Kidney (tissue), 13 donors: ENCODE measurements at regions not wholly inside any gene's neighbourhood (a gene's known extent, or its start where the extent isn't known, plus 50 kb on each side); places are given as distances from the start of the nearest gene placed in this dataset.
A peak's percentile ranks its signal among the peaks of the same experiment; 100 is the strongest.

Experiments
- DNase-seq, 5 donors: peaks; one replicate each; pipeline ENCODE4 v3.0.0-alpha.2; 2013 to 2020
- FAIRE-seq: peaks from 2 replicates; lab custom pipeline; 2012; peaks lifted over from hg19 to GRCh38; lab: Jason Lieb, UNC
- H3K27ac ChIP-seq, 2 donors: one replicate each; pipeline ENCODE4 v1.7.0; 2013; ENCODE audit warnings: low read depth in 2 of 2, low read length in 2 of 2, inconsistent platforms in 1 of 2
- H3K27me3 ChIP-seq: one replicate; pipeline ENCODE4 v1.7.1; 2013; ENCODE audit warnings: low read length, inconsistent platforms; ENCODE audit not compliant: control insufficient read depth, insufficient read depth
- H3K36me3 ChIP-seq, 3 donors: one replicate each; pipeline versions ENCODE4 v1.7.0 to v1.7.1; 2013; ENCODE audit warnings: low read length in 3 of 3, control low read depth in 1 of 3, inconsistent platforms in 1 of 3; ENCODE audit not compliant: insufficient read depth in 3 of 3, control insufficient read depth in 2 of 3
- H3K4me1 ChIP-seq, 3 donors: one replicate each; pipeline versions ENCODE4 v1.7.0 to v1.7.1; 2013; ENCODE audit warnings: low read length in 3 of 3, inconsistent platforms in 1 of 3, low read depth in 1 of 3; ENCODE audit not compliant: control insufficient read depth in 2 of 3, insufficient read depth in 2 of 3
- H3K4me3 ChIP-seq, 3 donors: one replicate each; pipeline versions ENCODE4 v1.7.0 to v1.8.1; 2013; ENCODE audit warnings: low read length in 3 of 3, control low read depth in 1 of 3, inconsistent platforms in 1 of 3
- H3K9ac ChIP-seq, 3 donors: one replicate each; pipeline versions ENCODE4 v1.7.0 to v1.7.1; 2013; ENCODE audit warnings: low read length in 3 of 3, control low read depth in 1 of 3, inconsistent platforms in 1 of 3
- H3K9me3 ChIP-seq, 3 donors: one replicate each; pipeline versions ENCODE4 v1.7.0 to v1.7.1; 2013; ENCODE audit warnings: low read length in 3 of 3, control low read depth in 1 of 3, inconsistent platforms in 1 of 3; ENCODE audit not compliant: control insufficient read depth in 2 of 3, insufficient read depth in 1 of 3
- CTCF ChIP-seq: IDR thresholded peaks from 3 replicates; pipeline ENCODE4 v1.5.1; 2012; ENCODE audit warnings: mild to moderate bottlenecking, moderate library complexity, borderline replicate concordance; ENCODE audit not compliant: insufficient read depth; ENCODE audit errors: extremely low read depth
- intact Hi-C: fragments of 100-400 bp; cut with DNase I; formaldehyde crosslinking; loops from one replicate; pipeline ENCODE4 v1.11.1; 2022
- donor health status: control.
- donor health status: control.
- donor health status: control.
- donor health status: control.
- donor health status: control.
- donor health status: DM: yes; HTN: yes; CAD: no.
- donor health status: Normal renal cell carcinoma (clear cell type).

GRCh38 chr15:35145336-35145735 lies 60.2 kb upstream of the NANOGP8 start:
- DNase-seq (no peak), FAIRE-seq (no peak)
- no peaks in the 10 kb centered on the region for H3K4me1 ChIP-seq
- no peaks in the 10 kb centered on the region for H3K27me3 ChIP-seq
- TF ChIP-seq CTCF = no peak
- no peak overlapping the region for H3K9ac ChIP-seq
- no peak overlapping the region for H3K27ac ChIP-seq
- H3K4me3 ChIP-seq = no peak overlapping the region
- H3K36me3 ChIP-seq = no peaks in the 10 kb centered on the region
- no peaks in the 10 kb centered on the region for H3K9me3 ChIP-seq
- intact Hi-C loops = no loop called here

GRCh38 chr15:35142578-35142977 lies 57.5 kb upstream of the NANOGP8 start:
- no peak for TF ChIP-seq CTCF
- no peak overlapping the region for H3K9ac ChIP-seq
- intact Hi-C loops = no loop called here
- H3K27ac ChIP-seq = no peak overlapping the region
- no peaks in the 10 kb centered on the region for H3K27me3 ChIP-seq
- no peaks in the 10 kb centered on the region for H3K9me3 ChIP-seq
- H3K4me3 ChIP-seq = no peak overlapping the region
- H3K4me1 ChIP-seq = no peaks in the 10 kb centered on the region
- FAIRE-seq (no peak), DNase-seq (peak in 1 of 5 donors; percentile 41)
- H3K36me3 ChIP-seq = no peaks in the 10 kb centered on the region

GRCh38 chr15:35141743-35142471 lies 56.8 kb upstream of the NANOGP8 start:
- TF ChIP-seq CTCF = no peak
- FAIRE-seq = no peak
- Histone ChIP-seq H3K4me1 (no peaks in the 10 kb centered on the region), H3K9me3 (no peaks in the 10 kb centered on the region), H3K27ac (no peak overlapping the region), H3K4me3 (no peak overlapping the region), H3K27me3 (no peaks in the 10 kb centered on the region), H3K9ac (no peak overlapping the region), H3K36me3 (no peaks in the 10 kb centered on the region)
- DNase-seq = no peak
- intact Hi-C loops = no loop called here

GRCh38 chr15:35139822-35140221 lies 54.7 kb upstream of the NANOGP8 start:
- Histone ChIP-seq H3K4me1 (no peaks in the 10 kb centered on the region), H3K4me3 (no peak overlapping the region), H3K27ac (no peak overlapping the region), H3K9me3 (no peaks in the 10 kb centered on the region), H3K36me3 (no peaks in the 10 kb centered on the region), H3K9ac (no peak overlapping the region), H3K27me3 (no peaks in the 10 kb centered on the region)
- intact Hi-C loops = no loop called here
- no peak for TF ChIP-seq CTCF
- no peak for FAIRE-seq
- no peak for DNase-seq
